NCI-H1092 treated with DMSO at 0.1 percent for 48 hours (cell line): ENCODE measurements at regions not wholly inside any gene's neighbourhood (a gene's known extent, or its start where the extent isn't known, plus 50 kb on each side); places are given as distances from the start of the nearest gene placed in this dataset.
"Not testable (repeated sequence)": the region's sequence is repeated elsewhere in the genome, so short reads cannot be mapped to it uniquely, and the experiment has no call there.

Source experiments
- DNase-seq: peaks from one replicate; lab custom pipeline; 2025; lab: John Stamatoyannopoulos, UW

DNA sequence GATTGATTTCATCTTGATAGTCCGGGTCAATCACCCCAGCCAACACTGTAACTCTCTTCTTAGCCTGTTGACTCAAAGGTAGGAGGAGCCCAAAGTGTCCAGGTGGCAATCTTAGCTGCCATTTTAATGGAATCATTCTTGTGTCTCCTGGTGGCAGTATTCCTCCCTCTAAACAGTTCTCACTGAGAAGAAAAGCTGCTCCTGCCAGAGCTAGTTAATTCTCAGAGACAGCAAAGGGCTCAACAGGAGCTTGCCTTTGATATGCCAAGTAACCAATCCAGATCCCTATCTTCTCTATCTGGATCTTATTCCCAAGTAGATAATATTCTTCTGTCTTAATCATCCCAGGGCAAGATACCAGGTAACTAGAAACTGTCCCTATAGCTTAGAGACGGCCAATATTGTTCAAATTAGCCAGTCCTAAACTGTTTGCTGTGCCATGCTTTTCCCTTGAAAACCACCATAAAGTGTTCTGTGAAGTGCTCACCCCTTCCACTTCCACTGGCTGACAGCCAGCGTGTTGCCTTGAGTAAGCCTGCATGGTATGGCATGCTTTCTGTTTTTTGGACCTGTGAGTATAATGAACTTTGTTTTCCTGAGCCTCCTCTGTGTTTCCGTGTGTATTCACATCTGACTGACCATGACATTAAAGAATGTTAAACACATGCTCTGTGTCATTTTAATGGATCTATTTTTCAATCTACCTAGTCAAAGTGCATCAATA is 463.7 kb upstream of the SLITRK5 start:
- peak; percentile 23 for DNase-seq

DNA sequence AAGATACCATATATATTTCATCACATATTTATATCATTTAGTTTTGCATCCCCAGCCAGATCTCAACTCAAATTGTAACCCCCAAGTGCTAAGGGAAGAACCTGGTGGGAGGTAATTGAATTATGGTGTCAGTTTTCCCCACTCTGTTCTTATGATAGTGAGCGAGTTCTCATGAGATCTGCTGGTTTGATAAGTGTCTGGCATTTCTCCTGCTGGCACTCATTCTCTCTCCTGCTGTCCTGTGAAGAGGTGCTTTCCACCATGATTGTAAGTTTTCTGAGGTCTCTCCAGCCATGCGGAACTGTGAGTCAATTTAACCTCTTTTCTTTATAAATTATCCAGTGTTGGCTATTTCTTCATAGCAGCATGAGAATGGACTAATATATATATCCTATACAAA is 462.5 kb upstream of the SLITRK5 start:
- DNase-seq, result peak; percentile 12

DNA sequence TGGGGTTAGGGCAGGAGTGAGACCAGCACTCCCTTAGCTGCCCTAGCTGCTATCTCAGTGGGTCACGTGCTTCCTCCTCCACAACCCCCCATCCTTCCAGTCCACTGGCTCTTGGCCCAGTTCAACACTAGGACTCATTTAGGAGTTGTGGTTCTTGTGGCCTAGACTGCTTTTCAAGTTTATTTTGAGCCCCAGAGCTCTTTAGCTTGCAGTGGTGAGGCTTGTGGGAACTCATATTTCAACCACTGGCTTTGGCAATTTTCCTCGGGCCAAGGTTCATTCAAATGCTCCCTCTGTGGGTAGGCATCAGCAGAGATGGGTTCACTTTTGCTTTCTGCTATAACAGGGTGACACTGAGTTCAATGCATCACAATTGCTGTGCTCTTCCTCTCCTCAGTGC is 436.2 kb upstream of the SLITRK5 start:
- DNase-seq, result no peak

DNA sequence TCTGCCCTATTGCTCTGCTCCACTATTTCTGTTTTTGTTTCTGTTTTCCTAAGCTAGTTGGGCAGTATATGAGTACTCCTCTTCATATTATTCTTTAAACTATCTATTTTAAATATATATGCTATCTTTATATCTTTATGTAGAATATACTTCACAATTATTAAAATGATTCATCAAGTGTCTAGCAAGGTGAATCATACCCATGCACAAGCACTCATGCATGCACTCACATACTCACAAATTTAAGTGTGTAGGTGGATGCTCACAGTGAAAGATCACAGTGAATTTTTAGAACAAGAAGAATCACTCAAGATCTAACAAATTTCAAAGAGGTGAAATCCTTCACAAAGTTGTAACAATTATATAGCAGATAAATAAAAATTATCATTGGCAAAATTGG is 435.6 kb upstream of the SLITRK5 start:
- no peak for DNase-seq

DNA sequence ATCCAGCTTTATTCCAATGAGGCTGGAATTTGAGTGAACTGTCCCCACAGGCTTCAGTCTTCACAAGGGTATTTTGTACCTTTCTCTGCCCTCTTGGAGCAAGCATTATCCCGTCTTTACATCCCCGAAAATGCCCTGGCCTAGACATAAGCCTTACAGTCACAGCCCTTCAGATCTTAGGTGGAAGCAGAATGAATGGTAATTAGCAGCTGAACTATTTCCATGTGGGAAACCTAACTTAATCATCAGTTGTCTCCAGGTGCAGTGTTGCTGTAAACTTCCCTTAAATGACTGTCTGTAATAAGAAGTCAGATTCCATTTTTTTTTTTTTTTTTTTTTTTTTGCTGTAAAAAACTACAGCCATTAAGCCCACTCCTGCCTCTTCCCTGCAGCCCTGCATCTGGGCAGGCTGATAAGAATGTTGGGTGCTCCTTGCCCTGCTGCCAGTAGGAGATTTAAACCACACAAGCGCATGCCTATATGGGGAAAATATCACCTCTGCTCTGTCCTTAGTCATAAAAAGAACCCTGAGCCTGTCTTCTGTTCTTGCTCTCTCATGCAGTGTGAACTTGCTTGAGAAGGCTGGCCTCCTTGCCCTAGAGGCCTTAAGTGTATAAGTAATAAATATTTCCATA is 426.8 kb upstream of the SLITRK5 start:
- DNase-seq, result no peak

DNA sequence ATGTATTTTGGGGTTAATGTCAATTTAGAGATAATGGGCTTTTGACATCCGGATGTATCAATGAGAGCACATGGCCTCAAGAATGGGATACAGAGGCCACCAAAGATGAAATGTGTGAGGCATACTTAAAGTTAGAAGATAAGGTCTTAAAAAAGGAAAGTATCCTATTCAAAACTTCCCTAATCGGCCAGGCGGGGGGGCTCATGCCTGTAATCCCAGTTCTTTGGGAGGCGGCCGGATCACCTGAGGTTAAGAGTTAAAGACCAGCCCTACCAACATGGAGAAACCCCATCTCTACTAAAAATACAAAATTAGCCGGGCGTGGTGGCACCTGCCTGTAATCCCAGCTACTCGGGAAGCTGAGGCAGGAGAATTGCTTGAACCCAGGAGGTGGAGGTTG is 421.3 kb upstream of the SLITRK5 start:
- DNase-seq, result not testable (repeated sequence)

DNA sequence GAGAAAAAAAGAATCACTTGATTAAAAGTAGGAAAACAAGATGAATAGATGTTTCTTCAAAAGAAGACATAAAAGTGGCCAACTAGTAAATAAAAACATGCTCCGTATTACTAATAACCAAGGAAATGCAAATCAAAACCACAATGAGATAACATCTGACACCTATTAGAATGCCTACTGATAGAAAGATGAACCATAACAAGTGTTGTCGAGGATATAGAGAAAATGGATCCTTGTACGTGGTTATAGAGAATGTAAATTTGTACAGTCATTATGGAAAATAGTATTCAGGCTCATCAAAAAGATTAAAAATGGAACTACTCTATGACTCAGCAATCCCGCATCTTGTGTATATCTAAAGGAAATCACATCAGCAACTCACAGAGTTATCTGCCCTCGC is 415.8 kb upstream of the SLITRK5 start:
- DNase-seq, result no peak

DNA sequence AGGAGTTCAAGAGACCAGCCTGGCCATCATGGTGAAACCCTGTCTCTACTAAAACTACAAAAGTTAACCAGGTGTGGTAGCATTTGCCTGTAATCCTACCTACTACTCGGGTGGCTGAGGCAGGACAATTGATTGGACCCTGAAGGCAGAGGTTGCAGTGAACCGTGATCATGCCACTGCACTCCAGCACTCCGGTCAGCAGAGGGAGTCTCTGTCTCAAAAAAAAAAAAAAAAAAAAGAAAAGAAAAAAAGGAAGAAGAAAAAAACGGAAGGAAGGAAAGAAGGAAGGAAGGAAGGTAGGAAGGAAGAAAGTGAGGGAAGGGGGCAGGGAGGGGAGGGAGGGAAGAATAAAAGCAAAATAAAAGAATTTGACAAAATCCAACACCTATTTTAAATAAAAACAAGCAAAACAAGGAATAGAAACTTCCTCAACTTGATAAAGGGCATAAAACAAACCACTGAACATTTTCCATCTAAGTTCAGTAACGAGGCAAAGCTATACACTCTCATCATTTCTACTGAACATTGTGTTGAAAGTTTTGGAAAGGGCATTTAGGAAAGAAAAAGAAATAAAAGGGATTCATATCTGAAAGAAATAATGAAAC is 411.6 kb upstream of the SLITRK5 start:
- no peak for DNase-seq

DNA sequence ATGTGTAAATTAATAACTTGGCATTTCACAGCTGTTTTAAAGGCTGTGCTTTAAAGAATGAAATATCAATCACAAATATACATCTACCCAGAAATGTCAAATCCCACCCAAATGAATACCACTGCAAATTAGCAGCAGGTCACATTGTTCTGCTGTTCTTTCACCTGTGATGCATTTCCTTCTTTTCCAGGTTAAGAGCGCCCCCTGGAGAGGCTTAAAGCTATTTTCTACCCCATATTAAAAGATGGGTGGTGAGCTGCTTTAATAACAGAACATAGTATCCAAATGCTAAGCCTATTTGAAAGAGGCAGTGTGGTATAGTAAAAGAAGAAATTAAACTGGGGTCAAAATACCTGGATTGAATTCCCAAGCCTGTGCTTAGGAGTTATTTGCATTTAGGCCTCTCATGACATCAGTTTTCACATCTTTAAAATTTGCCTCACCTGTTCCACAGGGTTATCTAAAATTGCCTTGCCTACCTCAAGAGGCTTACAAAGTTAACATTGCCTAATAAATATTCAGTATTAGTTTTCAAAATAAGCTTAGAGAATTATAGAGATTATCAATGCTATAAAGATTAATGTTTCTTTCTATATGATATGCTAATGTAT is 396.9 kb upstream of the SLITRK5 start:
- peak; percentile 75 for DNase-seq

DNA sequence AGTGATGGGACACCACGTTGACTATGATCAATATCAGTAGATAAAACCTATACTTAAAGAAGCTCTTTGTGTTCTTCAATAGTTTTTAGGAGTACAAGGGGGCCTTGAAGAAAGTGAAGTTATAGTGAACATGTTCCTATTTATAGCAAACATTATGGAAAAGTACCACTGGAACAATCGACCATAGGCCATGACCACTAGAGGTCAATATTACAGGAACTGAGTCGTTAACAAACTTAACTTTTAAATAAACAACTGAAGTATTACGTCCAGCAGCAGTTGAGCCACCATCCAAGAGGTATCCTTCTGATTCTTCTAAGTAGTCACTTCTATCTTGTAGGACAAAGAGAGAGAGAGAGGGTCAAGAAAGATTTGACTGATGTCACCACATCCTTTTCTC is 391.0 kb upstream of the SLITRK5 start:
- DNase-seq, result no peak

DNA sequence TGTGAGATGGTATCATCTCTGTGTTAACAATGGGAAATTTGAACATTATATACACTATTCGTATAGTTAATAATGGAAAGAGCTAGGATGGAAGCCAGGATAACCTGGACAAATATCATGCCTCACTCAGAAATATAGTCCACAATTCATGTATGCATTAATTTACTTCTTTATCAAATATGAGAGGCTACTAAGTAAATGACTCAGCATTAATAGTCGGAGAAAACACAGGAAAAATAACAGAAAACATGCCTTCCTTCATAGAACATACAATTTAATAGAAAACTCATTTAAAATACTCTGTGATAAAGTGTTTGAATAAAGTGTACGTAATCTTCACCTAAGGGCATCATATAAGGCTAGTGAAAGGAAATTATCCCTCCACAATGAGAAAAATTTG is 383.4 kb upstream of the SLITRK5 start:
- no peak for DNase-seq

DNA sequence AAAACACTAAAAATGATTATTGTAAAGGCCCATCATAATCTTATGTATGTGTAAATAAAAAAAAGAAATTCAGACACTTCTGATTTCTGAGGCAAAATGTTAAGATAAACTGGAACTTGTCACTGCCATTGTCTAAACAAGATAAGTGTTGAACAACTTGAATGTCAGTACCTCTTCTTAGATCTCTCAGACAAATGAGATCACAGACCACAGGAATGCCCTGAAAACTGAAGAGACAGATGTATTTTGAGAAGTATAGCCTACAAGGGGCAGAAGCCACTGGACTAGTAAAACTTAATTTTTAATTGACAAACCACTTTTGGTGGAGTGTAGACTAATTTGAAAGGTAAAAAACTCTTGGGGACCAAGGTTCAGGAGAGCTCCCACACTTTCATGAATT is 375.5 kb upstream of the SLITRK5 start:
- DNase-seq, result no peak

DNA sequence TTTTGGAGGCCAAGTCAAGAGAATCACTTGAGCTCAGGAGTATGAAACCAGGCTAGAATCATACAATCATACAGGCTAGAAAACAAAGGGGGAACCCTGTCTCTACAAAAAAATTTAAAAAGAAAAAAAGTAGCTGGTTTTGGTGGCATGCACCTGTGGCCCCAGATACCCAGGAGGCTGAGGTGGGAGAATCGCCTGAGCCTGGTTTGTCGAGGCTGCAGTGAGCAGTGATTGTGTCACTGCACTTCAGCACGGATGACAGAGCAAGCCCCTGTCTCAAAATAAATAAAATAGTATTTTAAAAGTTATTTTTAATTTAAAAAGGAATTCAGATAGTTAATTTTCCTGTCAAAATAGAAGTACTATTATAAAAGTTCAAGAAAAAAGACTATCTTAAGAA is 369.1 kb upstream of the SLITRK5 start:
- DNase-seq, result no peak

DNA sequence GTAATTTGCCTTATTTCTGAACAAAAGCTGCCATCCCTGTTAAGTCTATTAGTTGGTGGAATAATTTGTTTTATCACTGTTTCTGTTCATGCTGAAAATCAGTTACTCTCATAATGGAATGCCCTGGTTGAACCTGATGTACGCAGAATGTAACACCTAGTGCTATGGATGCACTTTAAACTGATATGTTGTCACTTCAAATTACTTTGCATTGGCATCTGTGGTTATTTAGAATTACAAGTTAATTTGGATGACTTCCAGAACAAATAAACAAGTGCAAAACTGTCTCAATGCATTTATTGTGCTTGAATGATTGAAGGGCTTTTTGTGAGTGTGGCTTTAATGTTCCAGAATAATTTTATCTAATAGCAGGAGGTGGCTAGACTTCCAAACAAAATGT is 368.2 kb upstream of the SLITRK5 start:
- no peak for DNase-seq

DNA sequence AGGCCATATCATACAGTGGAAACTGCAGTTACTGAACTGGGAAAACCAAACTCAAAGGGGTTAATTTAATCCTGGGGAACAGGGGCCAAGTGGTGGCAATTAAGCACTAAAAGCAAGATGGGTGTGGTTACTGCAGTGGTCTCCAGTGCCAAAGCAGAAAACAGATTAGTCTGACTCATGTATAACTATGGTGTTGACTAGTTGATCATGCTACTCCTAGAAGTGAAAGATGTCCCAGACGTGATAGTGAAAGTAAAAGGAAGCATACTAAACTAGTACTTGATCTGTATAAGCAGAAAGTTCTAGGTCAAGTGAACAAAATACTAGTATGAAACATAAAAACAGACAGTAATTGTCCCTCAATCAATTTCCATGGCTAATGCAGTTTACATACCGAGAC is 360.0 kb upstream of the SLITRK5 start:
- DNase-seq, result no peak

DNA sequence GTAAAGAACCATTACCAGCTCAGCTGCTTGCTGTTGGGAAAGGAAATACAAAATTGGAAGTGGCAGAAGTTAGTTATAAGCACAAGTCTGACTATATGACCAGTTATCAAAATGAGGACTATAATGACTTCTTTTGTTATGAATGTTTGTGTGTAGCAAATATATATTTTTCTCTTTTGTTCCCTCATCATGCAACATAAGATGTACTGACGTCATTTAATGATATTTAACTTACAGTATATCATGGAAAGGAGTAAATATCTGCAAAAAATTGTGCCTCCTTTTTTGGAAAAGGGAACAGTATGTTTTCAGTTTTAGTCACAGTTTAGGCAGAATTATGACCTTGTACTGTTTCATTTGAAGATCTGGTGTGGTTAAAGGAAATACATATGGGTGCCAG is 356.3 kb upstream of the SLITRK5 start:
- no peak for DNase-seq

DNA sequence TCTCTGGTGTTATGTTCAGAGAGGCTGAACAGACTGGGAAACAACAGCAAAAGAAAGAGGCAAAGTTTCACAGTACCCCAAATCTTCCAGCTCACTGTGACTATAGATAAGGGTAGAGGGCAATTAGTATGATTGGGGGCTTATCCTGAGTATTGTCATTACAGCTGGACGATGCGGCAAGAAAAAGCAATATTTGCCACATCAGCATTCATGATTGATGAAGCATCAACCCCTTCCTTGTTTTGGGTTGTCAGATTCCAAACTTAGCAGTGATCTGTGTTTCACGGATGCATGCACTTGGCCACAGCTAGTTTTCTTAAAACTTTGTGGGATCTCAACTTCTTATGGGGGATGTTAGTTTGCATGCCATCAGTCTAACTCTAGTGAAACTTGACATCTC is 348.8 kb upstream of the SLITRK5 start:
- no peak for DNase-seq

DNA sequence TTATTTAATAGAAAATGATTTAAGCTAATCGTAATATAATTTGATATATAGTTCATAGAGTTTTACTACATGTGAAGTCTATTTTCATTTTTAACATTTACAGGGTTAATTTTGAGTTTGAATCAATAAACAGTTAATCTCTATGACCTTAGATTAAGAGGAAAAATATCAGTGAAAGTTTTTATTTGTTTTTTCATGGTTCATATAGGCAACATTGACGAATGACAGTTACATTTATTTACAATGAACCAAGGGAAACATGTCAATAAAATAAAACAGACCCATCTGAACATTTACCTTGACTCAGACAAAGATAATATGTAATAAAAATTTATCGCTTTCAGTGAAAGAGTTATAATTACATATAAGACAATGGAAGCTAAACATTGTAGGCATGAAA is 346.6 kb upstream of the SLITRK5 start:
- DNase-seq, result no peak

DNA sequence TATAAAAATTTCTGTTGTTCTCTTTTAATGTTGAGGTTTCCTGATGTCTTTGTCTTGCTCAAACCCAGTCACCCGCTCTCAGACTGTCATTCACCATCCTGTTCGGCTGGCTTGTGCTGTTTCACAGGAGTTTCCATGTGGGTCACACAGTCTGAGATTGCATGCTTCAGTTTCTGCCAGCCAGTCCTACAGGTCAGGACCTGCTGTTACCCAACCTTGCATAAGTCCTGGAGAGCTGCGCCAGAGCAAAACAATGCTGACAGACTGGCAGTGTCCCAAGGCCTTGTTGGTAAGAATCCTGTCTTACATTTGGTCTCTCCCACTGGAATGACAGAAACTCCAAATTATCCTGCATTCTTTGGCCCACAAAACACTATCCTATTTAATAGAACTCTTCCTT is 340.0 kb upstream of the SLITRK5 start:
- DNase-seq, result no peak

DNA sequence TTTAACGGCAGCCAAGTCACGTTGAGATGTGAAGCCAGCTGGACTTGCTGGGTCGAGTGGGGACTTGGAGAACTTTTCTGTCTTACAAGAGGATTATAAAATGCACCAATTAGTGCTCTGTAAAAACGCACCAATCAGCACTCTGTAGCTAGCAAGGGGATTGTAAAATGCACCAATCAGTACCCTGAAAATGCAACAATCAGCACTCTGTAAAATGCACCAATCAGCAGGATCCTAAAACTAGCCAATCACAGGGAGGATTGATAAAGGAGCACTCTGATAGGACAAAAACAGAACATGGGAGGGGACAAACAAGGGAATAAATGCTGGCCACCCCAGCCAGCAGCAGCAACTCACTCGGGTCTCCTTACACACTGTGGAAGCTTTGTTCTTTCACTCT is 337.6 kb upstream of the SLITRK5 start:
- DNase-seq, result no peak

DNA sequence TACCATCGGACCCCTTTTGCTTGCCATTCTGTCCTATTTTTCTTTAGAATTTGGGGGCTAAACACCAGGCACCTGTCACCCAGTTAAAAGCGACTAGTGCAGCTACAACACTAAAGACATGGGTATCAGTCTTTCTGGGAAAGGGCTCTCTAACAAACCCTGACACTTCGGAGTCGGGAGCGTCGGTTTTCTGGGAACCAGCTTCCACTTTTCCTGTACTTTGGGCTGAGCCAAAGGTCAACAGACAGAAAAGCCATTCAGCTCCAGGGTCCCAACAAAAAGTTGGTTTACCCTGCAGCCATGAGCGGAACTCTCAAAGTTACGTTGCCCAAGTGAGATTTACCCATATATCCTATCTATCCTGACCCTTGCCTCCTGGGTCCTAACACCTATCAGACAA is 337.0 kb upstream of the SLITRK5 start:
- DNase-seq, result no peak

DNA sequence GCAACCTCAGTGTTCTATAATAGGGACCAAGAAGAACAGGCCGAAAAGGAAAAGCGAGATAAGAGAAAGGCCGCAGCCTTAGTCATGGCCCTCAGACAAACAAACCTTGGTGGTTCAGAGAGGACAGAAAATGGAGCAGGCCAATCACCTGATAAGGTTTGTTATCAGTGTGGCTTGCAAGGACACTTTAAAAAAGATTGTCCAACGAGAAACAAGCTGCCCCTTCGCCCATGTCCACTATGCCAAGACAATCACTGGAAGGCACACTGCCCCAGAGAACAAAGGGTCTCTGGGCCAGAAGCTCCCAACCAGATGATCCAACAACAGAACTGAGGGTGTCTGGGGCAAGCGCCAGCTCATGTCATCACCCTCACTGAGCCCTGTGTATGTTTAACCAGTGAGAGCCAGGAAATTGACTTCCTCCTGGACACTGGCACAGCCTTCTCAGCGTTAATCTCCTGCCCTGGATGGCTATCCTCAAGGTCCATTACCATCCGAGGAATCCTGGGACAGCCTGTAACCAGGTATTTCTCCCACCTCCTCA is 334.8 kb upstream of the SLITRK5 start:
- not testable (repeated sequence) for DNase-seq

DNA sequence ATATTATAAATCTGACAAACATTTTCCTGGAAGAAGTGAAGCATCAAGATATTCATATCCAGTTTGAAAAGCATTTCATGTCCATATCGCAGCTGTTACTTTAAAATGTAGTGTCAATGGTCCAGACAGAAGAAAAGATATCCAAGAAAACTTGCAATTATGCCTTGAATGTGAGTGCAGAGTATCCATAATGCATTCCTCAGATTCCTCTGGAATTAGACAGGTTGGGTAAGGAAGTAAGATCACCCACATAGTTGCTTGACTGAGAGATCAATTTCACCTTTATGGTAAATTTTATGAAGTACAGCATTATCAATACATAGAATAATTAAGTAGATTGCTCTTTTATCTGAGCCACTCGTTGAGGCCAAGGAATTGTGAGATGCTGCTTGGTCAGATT is 327.0 kb upstream of the SLITRK5 start:
- no peak for DNase-seq
